Liver (tissue), 8 donors: ENCODE measurements at regions not wholly inside any gene's neighbourhood (a gene's known extent, or its start where the extent isn't known, plus 50 kb on each side); places are given as distances from the start of the nearest gene placed in this dataset.

Experiments
- DNase-seq: peaks from one replicate; pipeline ENCODE4 v3.0.0-alpha.2; 2017; ENCODE audit warnings: low spot score
- H3K27ac ChIP-seq, 2 donors: one replicate each; pipeline ENCODE4 v1.7.0; 2013; ENCODE audit warnings: inconsistent platforms in 2 of 2, low read length in 2 of 2, control low read depth in 1 of 2, low read depth in 1 of 2, mild to moderate bottlenecking in 1 of 2
- H3K27me3 ChIP-seq, 4 donors: one replicate each; pipeline versions ENCODE4 v1.6.1 to v1.7.0; 2013; ENCODE audit warnings: low read length in 3 of 4, inconsistent platforms in 1 of 4, mild to moderate bottlenecking in 1 of 4, moderate library complexity in 1 of 4; ENCODE audit not compliant: control insufficient read depth in 4 of 4, insufficient read depth in 4 of 4
- H3K36me3 ChIP-seq, 4 donors: one replicate each; pipeline versions ENCODE4 v1.6.1 to v1.7.0; 2013; ENCODE audit warnings: low read length in 3 of 4, mild to moderate bottlenecking in 3 of 4, low read depth in 1 of 4, moderate library complexity in 1 of 4; ENCODE audit not compliant: control insufficient read depth in 4 of 4, insufficient read depth in 3 of 4
- H3K4me1 ChIP-seq, 4 donors: one replicate each; pipeline versions ENCODE4 v1.6.1 to v1.7.0; 2013; ENCODE audit warnings: low read length in 3 of 4, mild to moderate bottlenecking in 3 of 4, moderate library complexity in 1 of 4; ENCODE audit not compliant: control insufficient read depth in 4 of 4, insufficient read depth in 4 of 4
- H3K4me3 ChIP-seq, 3 donors: one replicate each; pipeline versions ENCODE4 v1.6.1 to v1.7.0; 2013; ENCODE audit warnings: low read length in 3 of 3, control low read depth in 1 of 3, low read depth in 1 of 3, mild to moderate bottlenecking in 1 of 3
- H3K9ac ChIP-seq, 2 donors: one replicate each; pipeline ENCODE4 v1.7.0; 2013; ENCODE audit warnings: low read length in 2 of 2, mild to moderate bottlenecking in 2 of 2, moderate library complexity in 2 of 2, control low read depth in 1 of 2, low read depth in 1 of 2
- H3K9me3 ChIP-seq, 4 donors: one replicate each; pipeline versions ENCODE4 v1.6.1 to v1.7.0; 2013; ENCODE audit warnings: low read length in 3 of 4; ENCODE audit not compliant: control insufficient read depth in 4 of 4
- EGR1 ChIP-seq, 2 donors: IDR thresholded peaks; 2 replicates each; pipeline ENCODE4 v1.6.1; 2016 to 2018; ENCODE audit warnings: antibody characterized with exemption in 2 of 2, low read depth in 2 of 2
- FOXA1 ChIP-seq: IDR thresholded peaks from 2 replicates; pipeline ENCODE4 v1.6.1; 2016; ENCODE audit warnings: antibody characterized with exemption
- FOXA2 ChIP-seq: IDR thresholded peaks from 2 replicates; pipeline ENCODE4 v1.6.1; 2016; ENCODE audit warnings: antibody characterized with exemption
- GABPA ChIP-seq, 2 donors: IDR thresholded peaks in 1 of 2; conservative IDR thresholded peaks in 1 of 2; 2 replicates each; pipeline ENCODE4 v1.6.1; 2016; ENCODE audit warnings: antibody characterized with exemption in 2 of 2, mild to moderate bottlenecking in 1 of 2, moderate library complexity in 1 of 2
- HNF4G ChIP-seq: IDR thresholded peaks from 2 replicates; pipeline ENCODE4 v1.6.1; 2016; ENCODE audit warnings: antibody characterized with exemption
- JUND ChIP-seq, 2 donors: IDR thresholded peaks; 2 replicates each; pipeline ENCODE4 v1.6.1; 2016; ENCODE audit warnings: antibody characterized with exemption in 2 of 2
- NR2F2 ChIP-seq: IDR thresholded peaks from 2 replicates; pipeline ENCODE4 v1.6.1; 2016; ENCODE audit warnings: antibody characterized with exemption
- RAD21 ChIP-seq, 2 donors: IDR thresholded peaks; 2 replicates each; pipeline ENCODE4 v1.6.1; 2016; ENCODE audit warnings: antibody characterized with exemption in 2 of 2, mild to moderate bottlenecking in 2 of 2
- RXRA ChIP-seq, 2 donors: IDR thresholded peaks; 2 replicates each; pipeline ENCODE4 v1.6.1; 2017 to 2018; ENCODE audit warnings: antibody characterized with exemption in 2 of 2, mild to moderate bottlenecking in 1 of 2
- SP1 ChIP-seq: IDR thresholded peaks from 2 replicates; pipeline ENCODE4 v1.6.1; 2018; ENCODE audit warnings: antibody characterized with exemption, mild to moderate bottlenecking
- TAF1 ChIP-seq: conservative IDR thresholded peaks from 2 replicates; pipeline ENCODE4 v1.6.1; 2016; ENCODE audit warnings: antibody characterized with exemption, mild to moderate bottlenecking
- YY1 ChIP-seq: IDR thresholded peaks from 2 replicates; pipeline ENCODE4 v1.6.1; 2016; ENCODE audit warnings: antibody characterized with exemption, mild to moderate bottlenecking
- WGBS: extraction: QIAGEN DNeasy Blood & Tissue Kit; methylation state at CpG from one replicate; pipeline ENCODE4 v1.1.7; 2013; 5-methylcytosine and 5-hydroxymethylcytosine counted together
- TF ChIP-seq, protein P1 (sequence below): IDR thresholded peaks from 2 replicates; pipeline ENCODE4 v1.6.1; 2016; ENCODE audit warnings: antibody characterized with exemption
- TF ChIP-seq, protein P2 (sequence below): IDR thresholded peaks from 2 replicates; pipeline ENCODE4 v1.6.1; 2016; ENCODE audit warnings: antibody characterized with exemption, mild to moderate bottlenecking
- TF ChIP-seq, protein P3 (sequence below): IDR thresholded peaks from 2 replicates; pipeline ENCODE4 v1.6.1; 2016; ENCODE audit warnings: antibody characterized with exemption
- TF ChIP-seq, protein P4 (sequence below): fragments of 150-350 bp; IDR thresholded peaks from 2 replicates; pipeline ENCODE4 v1.5.1; 2017; ENCODE audit warnings: improper control_type of control experiment, low read depth, low read length; ENCODE audit not compliant: missing input control
- donor health status: healthy.
- donor health status: healthy.
- donor health status: healthy.
- donor health status: healthy.
- donor health status: healthy.

DNA sequence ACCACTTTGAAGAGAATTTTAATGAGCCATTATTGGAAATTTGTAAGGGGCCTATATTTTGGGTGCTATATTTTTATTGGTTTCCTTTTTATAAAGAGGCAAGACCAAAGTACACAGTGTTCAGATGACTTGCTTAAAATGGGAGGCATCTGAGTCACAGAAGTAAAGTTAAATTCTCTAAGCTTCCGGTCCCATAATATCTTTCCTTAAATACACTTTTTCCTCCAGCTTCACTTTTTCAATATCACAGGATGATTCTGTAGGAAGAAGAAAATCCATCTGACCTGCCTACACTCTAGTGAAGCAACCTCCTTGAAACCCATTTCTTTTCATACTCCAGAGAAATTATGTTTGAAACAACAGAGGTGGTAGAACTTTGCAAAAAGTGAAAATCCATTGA lies 274.0 kb downstream of the PIK3R1 start (continued):
- TF ChIP-seq, protein P1, sequence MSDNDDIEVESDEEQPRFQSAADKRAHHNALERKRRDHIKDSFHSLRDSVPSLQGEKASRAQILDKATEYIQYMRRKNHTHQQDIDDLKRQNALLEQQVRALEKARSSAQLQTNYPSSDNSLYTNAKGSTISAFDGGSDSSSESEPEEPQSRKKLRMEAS: no peak
- TF ChIP-seq NR2F2: no peak

DNA sequence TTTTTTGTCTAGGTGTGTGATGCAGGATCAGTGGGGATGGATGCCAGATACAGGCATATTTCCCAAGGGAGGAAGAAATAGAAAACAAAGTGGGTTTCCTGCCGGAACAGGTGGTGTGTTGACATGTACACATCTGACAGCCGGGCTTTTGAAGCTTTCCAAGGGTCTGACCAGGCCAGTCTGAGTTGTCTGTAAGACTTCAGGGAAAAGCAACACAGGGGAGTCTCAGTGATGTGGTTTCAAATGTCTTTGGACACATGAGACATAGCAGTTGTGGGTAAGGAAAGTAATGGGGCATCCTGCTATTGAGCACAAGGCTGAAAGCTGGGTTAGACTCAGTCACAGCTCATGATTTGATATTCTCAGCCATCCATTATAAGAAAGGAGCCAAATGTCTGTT lies 274.9 kb downstream of the PIK3R1 start:
- Histone ChIP-seq H3K9ac (no peak overlapping the region), H3K36me3 (peaks cover 0 to 2% (median 0%) of the 10 kb centered on the region in 4 donors), H3K4me1 (no peaks in the 10 kb centered on the region), H3K27ac (no peak overlapping the region), H3K9me3 (no peaks in the 10 kb centered on the region), H3K4me3 (no peak overlapping the region), H3K27me3 (no peaks in the 10 kb centered on the region)
- no peak for DNase-seq
- WGBS: 96% methylated on average over 2 of the region's 2 CpGs
- TF ChIP-seq JUND (IDR thresholded peaks at IDR 0.05) (no peak), SP1 (no peak), EGR1 (IDR thresholded peaks at IDR 0.05; ENCODE audit: low read depth in 2 of 2) (no peak), TAF1 (no peak), YY1 (no peak), NR2F2 (no peak), FOXA1 (no peak), FOXA2 (no peak), RAD21 (IDR thresholded peaks at IDR 0.05) (no peak), RXRA (IDR thresholded peaks at IDR 0.05) (no peak), GABPA (IDR thresholded peaks at IDR 0.05 in 1 of 2, conservative IDR thresholded peaks at IDR 0.05 in 1 of 2) (no peak), HNF4G (no peak)
- TF ChIP-seq, protein P1: no peak
- TF ChIP-seq, protein P2, sequence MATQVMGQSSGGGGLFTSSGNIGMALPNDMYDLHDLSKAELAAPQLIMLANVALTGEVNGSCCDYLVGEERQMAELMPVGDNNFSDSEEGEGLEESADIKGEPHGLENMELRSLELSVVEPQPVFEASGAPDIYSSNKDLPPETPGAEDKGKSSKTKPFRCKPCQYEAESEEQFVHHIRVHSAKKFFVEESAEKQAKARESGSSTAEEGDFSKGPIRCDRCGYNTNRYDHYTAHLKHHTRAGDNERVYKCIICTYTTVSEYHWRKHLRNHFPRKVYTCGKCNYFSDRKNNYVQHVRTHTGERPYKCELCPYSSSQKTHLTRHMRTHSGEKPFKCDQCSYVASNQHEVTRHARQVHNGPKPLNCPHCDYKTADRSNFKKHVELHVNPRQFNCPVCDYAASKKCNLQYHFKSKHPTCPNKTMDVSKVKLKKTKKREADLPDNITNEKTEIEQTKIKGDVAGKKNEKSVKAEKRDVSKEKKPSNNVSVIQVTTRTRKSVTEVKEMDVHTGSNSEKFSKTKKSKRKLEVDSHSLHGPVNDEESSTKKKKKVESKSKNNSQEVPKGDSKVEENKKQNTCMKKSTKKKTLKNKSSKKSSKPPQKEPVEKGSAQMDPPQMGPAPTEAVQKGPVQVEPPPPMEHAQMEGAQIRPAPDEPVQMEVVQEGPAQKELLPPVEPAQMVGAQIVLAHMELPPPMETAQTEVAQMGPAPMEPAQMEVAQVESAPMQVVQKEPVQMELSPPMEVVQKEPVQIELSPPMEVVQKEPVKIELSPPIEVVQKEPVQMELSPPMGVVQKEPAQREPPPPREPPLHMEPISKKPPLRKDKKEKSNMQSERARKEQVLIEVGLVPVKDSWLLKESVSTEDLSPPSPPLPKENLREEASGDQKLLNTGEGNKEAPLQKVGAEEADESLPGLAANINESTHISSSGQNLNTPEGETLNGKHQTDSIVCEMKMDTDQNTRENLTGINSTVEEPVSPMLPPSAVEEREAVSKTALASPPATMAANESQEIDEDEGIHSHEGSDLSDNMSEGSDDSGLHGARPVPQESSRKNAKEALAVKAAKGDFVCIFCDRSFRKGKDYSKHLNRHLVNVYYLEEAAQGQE: no peak
- TF ChIP-seq, protein P3, sequence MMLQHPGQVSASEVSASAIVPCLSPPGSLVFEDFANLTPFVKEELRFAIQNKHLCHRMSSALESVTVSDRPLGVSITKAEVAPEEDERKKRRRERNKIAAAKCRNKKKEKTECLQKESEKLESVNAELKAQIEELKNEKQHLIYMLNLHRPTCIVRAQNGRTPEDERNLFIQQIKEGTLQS: no peak
- TF ChIP-seq, protein P4, sequence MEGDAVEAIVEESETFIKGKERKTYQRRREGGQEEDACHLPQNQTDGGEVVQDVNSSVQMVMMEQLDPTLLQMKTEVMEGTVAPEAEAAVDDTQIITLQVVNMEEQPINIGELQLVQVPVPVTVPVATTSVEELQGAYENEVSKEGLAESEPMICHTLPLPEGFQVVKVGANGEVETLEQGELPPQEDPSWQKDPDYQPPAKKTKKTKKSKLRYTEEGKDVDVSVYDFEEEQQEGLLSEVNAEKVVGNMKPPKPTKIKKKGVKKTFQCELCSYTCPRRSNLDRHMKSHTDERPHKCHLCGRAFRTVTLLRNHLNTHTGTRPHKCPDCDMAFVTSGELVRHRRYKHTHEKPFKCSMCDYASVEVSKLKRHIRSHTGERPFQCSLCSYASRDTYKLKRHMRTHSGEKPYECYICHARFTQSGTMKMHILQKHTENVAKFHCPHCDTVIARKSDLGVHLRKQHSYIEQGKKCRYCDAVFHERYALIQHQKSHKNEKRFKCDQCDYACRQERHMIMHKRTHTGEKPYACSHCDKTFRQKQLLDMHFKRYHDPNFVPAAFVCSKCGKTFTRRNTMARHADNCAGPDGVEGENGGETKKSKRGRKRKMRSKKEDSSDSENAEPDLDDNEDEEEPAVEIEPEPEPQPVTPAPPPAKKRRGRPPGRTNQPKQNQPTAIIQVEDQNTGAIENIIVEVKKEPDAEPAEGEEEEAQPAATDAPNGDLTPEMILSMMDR: no peak

DNA sequence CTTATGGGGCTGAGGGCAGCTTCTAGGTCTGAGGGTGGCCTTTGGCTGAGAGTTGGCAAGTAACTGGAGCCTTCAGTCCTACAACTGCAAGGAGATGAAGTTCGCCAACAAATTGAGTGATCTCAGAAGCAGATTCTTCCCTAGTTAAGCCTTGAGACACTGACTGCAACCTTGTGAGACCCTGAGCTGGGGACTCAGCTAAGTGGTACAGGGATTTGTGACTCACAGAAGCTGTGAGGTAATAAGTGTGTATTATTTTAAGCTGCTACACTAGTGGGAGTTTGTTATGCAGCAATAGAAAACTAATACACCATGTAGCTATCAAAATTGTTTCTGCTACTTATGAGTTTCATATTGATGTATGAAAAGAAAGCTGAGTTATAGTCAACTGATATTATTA lies 279.2 kb downstream of the PIK3R1 start:
- no peak for DNase-seq
- Histone ChIP-seq H3K4me1 (no peaks in the 10 kb centered on the region), H3K27ac (no peak overlapping the region), H3K4me3 (no peak overlapping the region), H3K36me3 (peaks cover 0 to 3% (median 0%) of the 10 kb centered on the region in 4 donors), H3K9me3 (peaks cover 0 to 8% (median 0%) of the 10 kb centered on the region in 4 donors), H3K9ac (no peak overlapping the region), H3K27me3 (no peaks in the 10 kb centered on the region)
- 96% methylated on average over 1 of the region's 1 CpG for WGBS
- TF ChIP-seq HNF4G: no peak
- no peak for TF ChIP-seq NR2F2
- TF ChIP-seq, protein P1: no peak
- TF ChIP-seq, protein P2: no peak
- TF ChIP-seq JUND (IDR thresholded peaks at IDR 0.05): no peak
- no peak for TF ChIP-seq FOXA1
- TF ChIP-seq TAF1: no peak
- TF ChIP-seq, protein P4: no peak
